ENCODE measurements at regions not wholly inside any gene's neighbourhood (a gene's known extent, or its start where the extent isn't known, plus 50 kb on each side); places are given as distances from the start of the nearest gene placed in this dataset.

DNA sequence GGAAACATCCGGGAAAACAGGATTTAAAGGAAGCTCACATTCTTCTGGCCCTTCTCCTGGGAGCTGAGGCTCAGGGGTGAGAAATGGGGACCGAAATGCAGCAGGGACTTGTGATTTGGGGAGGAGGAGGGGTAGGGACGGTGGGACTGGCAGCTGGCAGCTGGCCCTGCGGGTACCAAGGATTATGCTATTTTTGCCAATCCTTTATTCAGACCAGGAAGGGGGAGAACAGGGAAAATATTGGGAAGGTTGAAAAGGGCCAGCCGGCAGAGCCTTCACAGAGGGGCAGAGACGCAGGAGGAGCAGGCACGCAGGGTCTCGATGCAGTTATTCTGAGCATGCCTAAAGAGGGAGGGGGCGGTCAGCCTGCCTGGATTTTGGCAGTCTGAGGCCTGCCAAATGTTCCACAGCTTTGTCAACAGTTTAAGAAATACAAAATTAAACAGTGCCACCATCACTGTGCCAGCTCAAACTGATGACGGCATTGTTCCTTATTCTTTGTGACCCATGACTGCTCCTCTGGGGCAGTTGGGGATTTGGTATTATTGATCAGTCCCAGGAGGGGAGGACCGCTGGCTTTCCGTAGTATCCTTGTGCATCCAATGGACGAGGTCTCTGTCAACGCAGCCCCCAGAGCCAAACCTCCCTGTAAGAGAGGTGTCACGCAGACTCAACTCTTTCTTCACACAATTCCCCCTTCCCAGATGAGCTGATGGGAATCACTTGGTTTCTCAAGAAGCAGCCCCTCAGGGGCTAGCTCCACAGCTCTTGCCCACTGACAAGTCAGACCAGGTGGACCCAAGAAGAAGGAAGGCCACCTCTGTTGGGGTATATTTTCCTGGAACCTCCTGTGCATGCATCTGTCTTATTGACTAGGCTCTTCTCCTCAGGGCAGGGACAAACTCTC is 553.3 kb downstream of the BNC2 start:
- DNase-seq: no peak

DNA sequence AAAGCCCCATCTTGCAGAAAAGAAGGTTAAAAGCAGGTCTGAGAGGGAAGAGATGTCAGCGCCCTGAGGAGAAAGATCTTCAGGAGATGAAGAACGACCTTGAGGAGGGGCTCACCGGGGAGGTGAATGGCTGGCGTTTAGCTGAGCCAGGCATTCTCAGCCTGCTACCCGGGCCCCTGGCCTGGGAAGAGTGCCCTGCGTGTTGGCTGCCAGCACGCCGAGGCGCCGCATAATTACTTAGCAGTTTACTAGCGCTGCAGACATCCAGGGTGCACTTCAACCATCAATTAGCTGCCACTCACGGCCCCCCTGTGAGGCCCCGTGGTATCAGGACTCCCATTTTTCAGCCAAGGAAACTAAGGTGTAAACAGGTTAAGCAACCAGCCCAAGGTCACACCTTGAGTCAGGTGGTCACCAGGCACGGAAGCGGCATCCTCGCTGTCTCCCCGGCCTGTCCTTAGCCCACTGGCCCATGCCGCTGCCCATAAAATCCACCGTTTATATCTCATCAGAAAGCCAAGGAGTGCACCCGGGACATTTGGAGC is 551.9 kb downstream of the BNC2 start:
- DNase-seq: no peak

DNA sequence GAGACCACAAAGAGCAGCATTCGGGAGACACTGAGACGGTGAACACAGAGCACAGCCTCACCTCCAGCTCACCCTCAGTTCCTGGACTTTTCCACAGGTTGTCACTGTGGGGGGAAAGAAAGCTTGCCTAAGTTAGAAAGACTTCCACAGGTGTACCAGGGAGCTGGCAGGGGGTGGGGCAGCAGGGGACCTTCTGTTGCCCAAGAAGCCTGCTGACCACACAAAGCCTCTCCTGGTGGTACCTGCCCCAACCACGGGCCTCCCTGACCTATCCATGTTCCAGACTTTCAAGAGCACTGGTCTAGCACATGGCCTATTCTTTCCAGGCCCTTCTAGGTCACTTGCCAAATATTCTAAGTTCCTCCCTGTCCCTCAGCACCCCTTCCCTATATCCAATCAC is 550.8 kb downstream of the BNC2 start:
- no peak for DNase-seq

DNA sequence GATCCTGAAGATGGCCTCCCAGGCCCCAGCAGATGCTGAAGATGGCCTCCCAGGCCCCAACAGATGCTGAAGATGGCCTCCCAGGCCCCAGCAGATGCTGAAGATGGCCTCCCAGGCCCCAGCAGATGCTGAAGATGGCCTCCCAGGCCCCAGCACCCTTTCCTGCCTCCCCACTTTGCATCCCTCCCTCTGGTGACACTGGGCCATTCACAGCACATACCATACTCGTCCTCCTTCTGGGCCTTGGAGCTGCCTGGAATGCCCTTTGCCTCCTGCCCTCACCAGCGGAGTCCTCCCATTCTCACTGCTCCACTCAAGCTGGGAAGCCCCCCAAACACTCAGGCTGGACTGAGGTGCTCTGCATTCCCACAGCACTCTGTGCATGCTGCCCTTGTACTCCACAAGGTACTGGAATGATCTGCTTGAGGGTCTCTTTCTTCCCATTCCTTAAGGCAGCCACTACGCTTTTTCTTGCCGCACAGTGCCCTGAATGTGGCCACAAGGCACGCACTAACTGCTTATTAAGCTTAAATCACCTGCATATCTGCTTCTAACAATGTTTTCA is 550.0 kb downstream of the BNC2 start:
- DNase-seq: no peak

DNA sequence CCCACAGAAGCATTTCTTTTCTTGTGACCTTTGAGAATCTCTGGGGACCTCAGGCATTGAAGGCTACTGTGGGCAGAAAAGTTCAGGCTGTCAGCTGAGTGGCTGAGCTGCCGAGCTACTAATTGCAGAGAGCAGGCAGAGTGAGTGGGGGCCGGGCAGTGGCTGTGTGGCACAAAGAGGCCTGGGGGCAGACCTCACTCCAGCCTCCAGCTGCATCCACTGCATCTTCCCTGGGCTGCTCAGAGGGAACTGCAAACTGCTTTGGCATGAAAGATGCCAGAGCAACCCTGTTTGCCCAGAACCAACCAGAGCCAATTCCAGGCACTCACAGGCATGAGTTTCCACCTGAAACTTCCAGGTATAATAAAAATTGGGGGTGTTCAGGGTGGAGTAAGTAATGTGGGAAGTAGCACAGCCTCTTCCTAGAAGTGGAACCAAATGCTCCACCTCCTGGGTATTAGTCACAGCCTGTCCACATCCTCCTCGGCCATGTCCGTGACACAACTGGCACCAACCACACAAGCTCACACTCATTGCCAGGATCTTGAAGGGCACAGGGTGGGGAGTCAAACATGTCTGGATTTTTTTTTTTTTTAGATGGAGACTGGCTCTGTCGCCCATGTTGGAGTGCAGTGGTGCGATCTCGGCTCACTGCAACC is 548.9 kb downstream of the BNC2 start:
- no peak for DNase-seq

DNA sequence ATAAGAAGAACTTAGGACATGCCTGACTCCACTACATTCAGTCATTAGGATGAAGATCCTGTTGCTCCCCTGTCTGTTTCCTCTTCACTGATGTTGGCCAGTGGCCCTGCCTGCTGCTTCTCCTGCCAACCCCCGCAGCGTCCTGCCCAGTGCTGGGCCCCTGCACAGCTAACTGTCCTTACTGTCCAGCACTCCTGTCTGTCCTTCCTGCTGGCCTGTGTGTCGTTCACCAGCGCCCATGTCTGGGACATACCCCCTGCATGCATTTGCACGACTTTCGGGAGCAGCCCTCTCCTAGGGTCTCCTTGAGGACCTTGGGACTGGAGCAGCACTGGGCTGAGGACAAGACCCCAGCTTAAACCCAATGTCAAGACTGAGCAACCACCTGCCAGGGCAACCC is 547.6 kb downstream of the BNC2 start:
- no peak for DNase-seq

DNA sequence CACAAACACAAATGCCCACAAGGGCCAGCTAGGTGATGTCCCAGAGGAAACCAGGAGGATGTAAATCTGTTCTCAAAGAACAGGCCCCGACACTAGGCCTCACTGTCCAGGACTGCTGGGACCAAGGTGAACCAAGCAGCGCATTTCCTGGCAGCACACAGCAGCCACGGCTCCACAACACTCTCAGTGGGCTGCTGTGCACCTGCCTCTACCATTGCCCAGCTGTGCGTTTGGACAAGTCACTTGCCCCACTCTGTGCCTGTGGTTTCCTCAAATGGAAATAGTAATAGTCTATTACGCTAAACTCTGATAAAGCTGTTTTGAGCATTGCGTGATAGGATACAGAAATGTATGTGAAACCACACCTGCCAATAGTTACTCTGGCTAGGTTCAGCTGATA is 544.5 kb downstream of the BNC2 start:
- no peak for DNase-seq

- DNase-seq: no peak
Measured at GRCh38 chr9:16328349-16328748, 542.1 kb downstream of the BNC2 start.

GRCh38 chr9:16329671-16330113 is 540.8 kb downstream of the BNC2 start:
- no peak for DNase-seq

DNA sequence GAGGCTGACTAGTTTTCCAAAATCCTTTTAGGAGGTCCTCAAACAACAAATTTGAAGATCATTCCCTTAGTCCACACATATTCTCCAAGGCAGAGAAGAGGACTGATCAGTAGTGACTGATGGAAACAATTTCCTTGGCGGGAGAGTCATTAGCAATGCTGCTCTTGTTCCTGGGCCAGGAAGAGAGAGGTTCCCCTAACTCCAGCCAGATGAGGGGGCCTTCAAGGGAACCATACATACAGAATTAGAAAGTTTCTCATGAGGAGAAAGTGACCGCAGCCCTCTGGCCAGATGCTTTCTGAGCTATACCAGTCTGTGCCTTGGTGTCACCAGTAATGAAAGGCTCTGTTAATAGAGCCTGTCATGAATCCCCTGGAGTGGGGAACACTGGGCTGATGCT is 539.4 kb downstream of the BNC2 start:
- DNase-seq: no peak

DNA sequence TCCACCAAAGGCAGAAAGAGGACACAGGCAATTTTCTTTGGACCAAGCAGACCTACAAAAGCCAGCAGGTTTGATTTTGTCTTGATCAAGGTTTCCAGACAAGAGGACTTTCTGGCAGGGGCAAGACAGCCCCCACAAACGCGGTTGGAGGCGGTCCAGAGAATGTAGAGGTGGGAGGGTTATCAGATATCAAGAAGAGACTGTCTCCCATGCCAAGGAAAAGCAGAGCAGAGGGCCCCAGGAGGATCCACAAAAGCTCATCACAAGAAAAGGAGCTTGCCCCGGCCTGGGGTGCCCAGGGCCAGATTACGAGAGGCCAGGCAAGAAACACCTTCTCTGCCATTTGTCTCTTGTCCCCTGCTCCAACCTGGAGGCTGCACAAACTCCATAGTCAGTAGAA is 538.9 kb downstream of the BNC2 start:
- no peak for DNase-seq

GRCh38 chr9:16333691-16334090 is 536.8 kb downstream of the BNC2 start:
- no peak for DNase-seq

GRCh38 chr9:16335788-16336580 is 534.5 kb downstream of the BNC2 start:
- DNase-seq: no peak

- DNase-seq: no peak
Measured at GRCh38 chr9:16336833-16337232, 533.6 kb downstream of the BNC2 start.

- no peak for DNase-seq
Measured at GRCh38 chr9:16337322-16338029, 533.0 kb downstream of the BNC2 start.

DNA sequence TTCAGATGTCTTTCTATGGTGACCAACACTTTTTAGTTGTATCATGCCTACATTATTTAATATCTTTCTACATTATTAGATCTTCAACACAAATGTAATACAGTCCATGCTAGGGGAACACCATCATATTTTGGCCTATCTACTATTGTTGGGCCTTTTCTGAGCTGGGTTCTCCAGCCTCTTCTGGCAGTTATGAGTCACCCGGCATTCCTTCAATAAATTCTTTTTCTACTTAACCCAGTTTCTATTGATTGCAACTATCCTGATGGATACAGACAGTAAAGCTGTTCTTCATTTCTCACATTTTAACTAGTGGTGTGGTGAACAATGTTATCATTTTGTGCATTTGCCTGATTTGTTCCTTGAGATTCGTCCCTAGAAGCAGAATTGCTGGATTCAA is 529.3 kb downstream of the BNC2 start:
- DNase-seq: no peak

- no peak for DNase-seq
Measured at GRCh38 chr9:16342246-16343020, 528.0 kb downstream of the BNC2 start.

DNA sequence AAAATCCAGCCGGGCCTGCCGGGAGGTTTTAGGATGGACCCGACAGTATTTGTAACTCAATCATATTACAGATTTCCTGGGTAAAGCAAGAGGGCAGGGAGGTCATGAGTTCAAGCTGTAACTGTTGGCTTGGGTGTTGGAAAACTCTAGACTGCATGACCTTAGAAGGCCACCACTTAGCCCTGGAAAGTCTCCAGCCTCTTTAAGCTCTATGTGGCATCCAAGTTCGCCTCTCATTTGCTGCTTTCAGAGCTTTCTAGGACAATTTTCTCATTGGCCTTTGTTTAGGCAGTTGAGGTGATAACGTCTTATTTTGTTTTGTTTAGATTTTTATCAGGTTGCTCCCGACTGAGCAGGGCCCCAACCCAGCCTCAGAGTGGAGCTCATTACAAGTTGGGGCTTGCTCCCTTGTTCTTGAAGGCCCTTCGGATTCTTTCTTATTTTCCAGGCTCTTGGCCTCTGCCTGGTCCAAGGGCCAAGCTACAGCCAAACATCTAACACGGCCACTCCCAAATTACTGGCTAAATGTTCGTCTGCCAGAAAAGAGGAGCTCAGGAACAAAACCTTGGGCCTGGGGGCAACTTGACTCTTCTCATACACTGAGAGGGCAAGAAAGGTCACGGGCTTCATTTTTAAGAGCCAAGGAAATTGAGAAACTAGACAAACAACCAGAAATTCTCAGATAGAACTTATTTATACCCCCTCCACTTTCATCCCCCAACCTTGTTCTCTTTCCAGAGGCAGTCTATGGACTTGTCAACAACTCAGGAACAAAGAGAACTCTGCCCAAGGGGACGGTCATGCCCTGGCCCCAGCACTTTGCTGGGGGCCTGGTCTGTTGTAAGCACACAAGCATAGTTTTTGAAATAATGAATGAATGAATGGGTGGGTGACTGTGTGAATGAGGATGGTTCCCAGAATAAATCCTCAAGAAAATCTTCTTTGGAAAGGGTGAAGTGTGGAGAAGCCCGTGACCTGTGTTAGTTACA is 526.9 kb downstream of the BNC2 start:
- no peak for DNase-seq

- DNase-seq: no peak
Measured at GRCh38 chr9:16344343-16344742, 526.1 kb downstream of the BNC2 start.

GRCh38 chr9:16345902-16346301 is 524.6 kb downstream of the BNC2 start:
- DNase-seq: no peak
